ENCODE measurements at regions not wholly inside any gene's neighbourhood (a gene's known extent, or its start where the extent isn't known, plus 50 kb on each side); places are given as distances from the start of the nearest gene placed in this dataset.

DNA sequence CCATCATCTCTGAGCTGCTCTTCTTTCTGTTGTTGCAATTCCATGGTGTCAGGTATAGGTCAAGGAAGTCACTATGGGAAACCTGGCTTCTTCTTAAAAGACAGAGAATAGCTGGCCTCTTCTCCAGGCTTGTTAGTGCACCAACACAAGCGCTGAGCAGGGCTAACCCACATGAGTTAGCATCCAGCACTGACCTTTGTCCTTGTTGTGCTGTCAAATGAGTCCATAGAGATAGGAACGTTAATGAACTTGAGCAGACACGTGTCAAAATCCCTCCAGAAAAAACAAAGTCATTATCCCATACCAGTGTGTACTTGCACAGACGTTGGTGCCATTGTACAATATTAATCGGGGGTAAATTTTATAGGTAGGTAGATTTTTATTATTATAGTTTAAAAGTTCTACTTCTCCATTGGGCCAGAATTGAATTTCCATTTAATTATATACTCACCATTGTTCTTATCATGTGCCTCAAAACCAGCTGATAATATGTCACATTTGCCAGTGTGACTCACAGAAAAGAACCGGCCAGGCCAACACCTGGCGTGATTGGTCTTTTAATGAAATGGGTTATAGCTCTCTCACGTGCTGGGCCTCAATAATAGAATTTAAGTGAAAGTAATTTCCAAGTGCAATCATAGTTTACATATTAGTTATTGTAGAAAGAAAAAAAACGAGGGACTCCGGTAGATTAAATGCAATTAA, 468.8 kb upstream of the MGMT start:
- H3K9me3 Mint-ChIP-seq: no peaks in the 10 kb centered on the region
- ATAC-seq: no peak

GRCh38 chr10:129004398-129004797, 462.6 kb upstream of the MGMT start:
- Mint-ChIP-seq H3K9me3 (peaks cover 0 to 7% of the 10 kb centered on the region in 2 donors), H3K27ac (no peak overlapping the region), H3K36me3 (no peaks in the 10 kb centered on the region)
- no peak for DNase-seq (ENCODE audit: low spot score in 2 of 2)
- no peak for ATAC-seq

More for the DNA sequence above, 468.8 kb upstream of the MGMT start:
- Mint-ChIP-seq H3K27ac (no peak overlapping the region), H3K36me3 (no peaks in the 10 kb centered on the region)
- no peak for DNase-seq (ENCODE audit: low spot score in 2 of 2)

- no peak overlapping the region for H3K27ac Mint-ChIP-seq
- ATAC-seq: no peak
- no peak for DNase-seq (ENCODE audit: low spot score in 2 of 2)
- peaks cover 0 to 8% of the 10 kb centered on the region in 2 donors for H3K9me3 Mint-ChIP-seq
- H3K36me3 Mint-ChIP-seq: no peaks in the 10 kb centered on the region
These were observed 462.0 kb upstream of the MGMT start for GRCh38 chr10:129005080-129005479.

DNA sequence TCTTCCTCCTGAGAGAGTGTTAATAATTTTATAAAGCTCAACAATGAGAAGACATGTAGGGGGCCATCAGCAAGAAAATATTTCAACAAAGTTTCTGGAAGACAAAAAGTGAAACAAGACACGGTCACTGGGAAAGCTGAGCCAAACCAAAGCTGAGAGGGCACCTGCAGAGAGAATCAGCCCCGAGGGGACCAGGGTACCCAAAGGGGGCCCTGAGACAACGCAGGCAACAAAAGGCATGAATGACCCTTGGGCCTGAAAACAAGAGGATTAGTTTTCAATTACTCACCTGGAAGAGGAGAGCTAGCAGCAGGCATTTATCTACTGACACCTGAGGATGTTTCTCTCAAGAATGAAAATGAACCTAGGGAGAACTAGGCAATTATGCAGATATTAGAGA, 461.2 kb upstream of the MGMT start:
- DNase-seq (ENCODE audit: low spot score in 2 of 2) (no peak), ATAC-seq (no peak)
- H3K9me3 Mint-ChIP-seq: peaks cover 0 to 8% of the 10 kb centered on the region in 2 donors
- H3K36me3 Mint-ChIP-seq: no peaks in the 10 kb centered on the region
- H3K27ac Mint-ChIP-seq: no peak overlapping the region

DNA sequence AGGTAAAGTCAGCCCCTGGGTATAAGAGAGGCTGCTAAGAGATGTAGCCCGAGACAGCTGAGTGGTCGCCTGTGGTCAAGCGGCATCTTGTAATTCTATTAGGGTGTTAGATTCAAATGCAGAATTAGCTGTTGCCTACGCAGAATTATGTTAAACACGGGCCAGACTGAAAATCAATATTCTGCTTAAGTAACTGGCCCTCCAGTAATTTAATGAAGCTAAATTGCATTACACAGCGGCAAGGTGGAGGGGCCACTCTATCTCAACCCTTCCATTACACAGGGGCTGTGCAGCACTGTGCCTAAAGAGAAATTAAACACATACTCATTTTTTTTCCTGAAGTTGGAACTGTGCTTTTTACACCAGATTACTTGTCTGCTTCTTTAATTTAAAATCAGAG, 448.5 kb upstream of the MGMT start:
- DNase-seq (ENCODE audit: low spot score in 2 of 2) (no peak), ATAC-seq (no peak)
- H3K36me3 Mint-ChIP-seq: no peaks in the 10 kb centered on the region
- no peak overlapping the region for H3K27ac Mint-ChIP-seq
- H3K9me3 Mint-ChIP-seq: peaks cover 0 to 5% of the 10 kb centered on the region in 2 donors

GRCh38 chr10:129020651-129021330, 446.2 kb upstream of the MGMT start:
- no peak overlapping the region for H3K27ac Mint-ChIP-seq
- no peaks in the 10 kb centered on the region for H3K9me3 Mint-ChIP-seq
- H3K36me3 Mint-ChIP-seq: no peaks in the 10 kb centered on the region
- ATAC-seq (no peak), DNase-seq (ENCODE audit: low spot score in 2 of 2) (no peak)

- ATAC-seq: no peak
- Mint-ChIP-seq H3K9me3 (no peaks in the 10 kb centered on the region), H3K27ac (no peak overlapping the region), H3K36me3 (no peaks in the 10 kb centered on the region)
- DNase-seq (ENCODE audit: low spot score in 2 of 2): no peak
These were observed 445.3 kb upstream of the MGMT start for GRCh38 chr10:129021594-129022304.

- Mint-ChIP-seq H3K36me3 (no peaks in the 10 kb centered on the region), H3K27ac (no peak overlapping the region), H3K9me3 (no peaks in the 10 kb centered on the region)
- no peak for DNase-seq (ENCODE audit: low spot score in 2 of 2)
- no peak for ATAC-seq
These were observed 444.0 kb upstream of the MGMT start for GRCh38 chr10:129023082-129023481.

- ATAC-seq (no peak), DNase-seq (ENCODE audit: low spot score in 2 of 2) (no peak)
- H3K9me3 Mint-ChIP-seq: no peaks in the 10 kb centered on the region
- no peak overlapping the region for H3K27ac Mint-ChIP-seq
- H3K36me3 Mint-ChIP-seq: no peaks in the 10 kb centered on the region
These were observed 443.0 kb upstream of the MGMT start for GRCh38 chr10:129024046-129024445.

DNA sequence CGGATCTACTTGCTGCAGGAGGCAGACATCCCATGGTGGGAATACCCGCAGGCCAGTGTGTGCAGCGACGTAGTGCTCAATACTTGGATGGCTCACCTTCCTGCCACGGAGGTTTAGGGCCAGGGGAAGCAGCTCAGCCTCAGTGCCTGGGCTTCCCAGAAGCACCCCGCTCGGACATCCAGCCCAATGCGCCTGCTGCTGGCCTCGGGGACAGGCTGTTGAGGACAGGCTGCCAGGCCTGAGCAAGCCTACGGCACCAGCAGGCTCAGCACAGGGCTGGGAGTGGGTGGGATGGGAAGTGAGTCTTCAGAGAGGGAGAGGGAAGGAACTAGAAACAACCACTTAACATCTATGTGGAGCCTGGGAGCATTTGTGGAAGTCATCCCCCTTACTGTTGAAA, 441.3 kb upstream of the MGMT start:
- Mint-ChIP-seq H3K27ac (no peak overlapping the region), H3K9me3 (no peaks in the 10 kb centered on the region), H3K36me3 (no peaks in the 10 kb centered on the region)
- no peak for DNase-seq (ENCODE audit: low spot score in 2 of 2)
- ATAC-seq: no peak

GRCh38 chr10:129027906-129028305, 439.1 kb upstream of the MGMT start:
- Mint-ChIP-seq H3K9me3 (no peaks in the 10 kb centered on the region), H3K27ac (no peak overlapping the region), H3K36me3 (no peaks in the 10 kb centered on the region)
- ATAC-seq (no peak), DNase-seq (ENCODE audit: low spot score in 2 of 2) (no peak)

DNA sequence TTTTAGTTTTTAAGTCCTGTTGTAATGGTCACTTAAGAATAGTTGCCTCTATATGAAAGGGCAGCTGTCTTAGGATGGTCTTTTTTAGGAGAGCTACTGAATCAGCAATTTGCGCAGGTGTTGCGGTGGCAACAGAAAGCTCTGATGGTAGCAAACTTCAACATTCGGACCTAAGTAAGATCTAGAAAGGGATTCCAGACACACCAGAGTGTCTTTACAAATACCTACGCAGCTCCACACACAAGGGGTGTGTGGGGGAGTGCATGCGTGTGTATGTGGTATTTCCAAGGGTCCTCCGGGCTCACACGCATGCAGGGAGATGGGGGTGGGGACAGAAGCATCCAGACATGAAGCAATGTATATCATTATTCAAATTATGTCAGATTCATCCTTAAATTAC, 438.6 kb upstream of the MGMT start:
- Mint-ChIP-seq H3K27ac (no peak overlapping the region), H3K9me3 (no peaks in the 10 kb centered on the region), H3K36me3 (no peaks in the 10 kb centered on the region)
- no peak for ATAC-seq
- DNase-seq (ENCODE audit: low spot score in 2 of 2): no peak

- DNase-seq (ENCODE audit: low spot score in 2 of 2) (no peak), ATAC-seq (no peak)
- no peaks in the 10 kb centered on the region for H3K36me3 Mint-ChIP-seq
- no peak overlapping the region for H3K27ac Mint-ChIP-seq
- H3K9me3 Mint-ChIP-seq: no peaks in the 10 kb centered on the region
These were observed 438.0 kb upstream of the MGMT start for GRCh38 chr10:129029051-129029450.

- Mint-ChIP-seq H3K36me3 (no peaks in the 10 kb centered on the region), H3K9me3 (no peaks in the 10 kb centered on the region), H3K27ac (no peak overlapping the region)
- no peak for DNase-seq (ENCODE audit: low spot score in 2 of 2)
- ATAC-seq: no peak
These were observed 437.0 kb upstream of the MGMT start for GRCh38 chr10:129029851-129030602.

DNA sequence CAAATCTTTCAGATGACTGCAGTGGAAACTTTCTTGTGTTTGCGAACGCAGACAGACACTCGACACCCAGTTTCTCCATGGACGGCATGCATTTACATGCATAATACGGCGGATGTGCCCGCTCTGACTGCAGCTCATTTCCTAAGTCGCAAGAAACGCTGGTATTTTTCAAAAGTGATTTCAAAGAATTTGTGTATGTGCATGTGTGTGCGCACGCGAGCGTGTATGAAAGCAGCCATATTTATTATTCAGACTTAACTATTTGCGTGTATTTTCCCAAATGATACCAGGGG, 436.5 kb upstream of the MGMT start:
- Mint-ChIP-seq H3K27ac (no peak overlapping the region), H3K9me3 (no peaks in the 10 kb centered on the region), H3K36me3 (peaks cover 0 to 3% of the 10 kb centered on the region in 2 donors)
- no peak for DNase-seq (ENCODE audit: low spot score in 2 of 2)
- no peak for ATAC-seq

- ATAC-seq: peak; percentile 69 to 83
- peak in 1 of 2 donors; percentile 67 for DNase-seq (ENCODE audit: low spot score in 2 of 2)
- Mint-ChIP-seq H3K9me3 (no peaks in the 10 kb centered on the region), H3K36me3 (peaks cover 0 to 6% of the 10 kb centered on the region in 2 donors), H3K27ac (no peak overlapping the region)
These were observed 435.8 kb upstream of the MGMT start for GRCh38 chr10:129030996-129031843.

Data from activated naive CD4-positive, alpha-beta T cell treated with anti-CD3 and anti-CD28 coated beads, Interleukin-2, amount 50 U/mL, for 72 hours (primary cell).